ENCODE measurements at regions not wholly inside any gene's neighbourhood (a gene's known extent, or its start where the extent isn't known, plus 50 kb on each side); places are given as distances from the start of the nearest gene placed in this dataset.

DNA sequence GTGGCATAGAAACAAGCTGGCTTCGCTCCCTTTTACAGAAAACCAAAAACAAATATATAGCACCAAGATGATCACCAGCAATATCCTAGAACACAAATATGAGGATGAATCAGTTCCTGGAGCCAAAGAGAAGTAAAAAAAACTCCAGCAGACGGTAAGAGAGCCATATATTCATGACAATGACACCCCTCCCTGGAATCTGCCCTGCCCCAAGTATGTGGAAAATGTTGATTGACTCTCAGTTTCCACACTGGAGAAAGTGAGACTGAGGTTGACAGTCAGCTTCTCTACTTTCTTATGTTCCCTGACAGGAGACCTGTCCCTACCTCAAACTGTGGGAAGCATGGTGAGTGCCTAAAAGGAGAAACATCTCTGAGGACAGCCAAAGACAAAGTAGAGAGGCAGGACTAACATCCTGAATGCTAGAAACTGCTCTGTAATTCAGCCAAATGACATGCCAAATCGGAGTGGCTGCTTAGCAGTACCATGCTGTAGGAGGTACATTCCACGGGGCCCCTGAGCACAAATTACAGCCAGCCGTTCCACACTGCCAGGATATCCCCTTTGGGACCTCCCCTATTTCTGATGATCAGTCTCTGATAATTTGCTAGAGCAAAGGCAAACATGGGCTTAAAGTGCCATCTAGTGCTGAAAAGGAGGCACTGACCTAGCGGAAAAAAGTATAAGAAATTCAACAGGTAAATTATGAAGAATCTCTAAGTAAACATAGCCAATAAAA lies 424.0 kb upstream of the RGMB start:
- TF ChIP-seq RAD21 (IDR thresholded peaks at IDR 0.05) (peak; percentile 10 to 20), NR2F2 (IDR thresholded peaks at IDR 0.05) (no peak)
- DNase-seq (ENCODE audit: low spot score) = no peak
- Histone ChIP-seq H3K9ac (ENCODE audit: low read depth in 1 of 2, low read length in 2 of 2) (no peak overlapping the region), H3K4me1 (ENCODE audit: control insufficient read depth in 4 of 4, insufficient read depth in 4 of 4, low read length in 3 of 4) (no peaks in the 10 kb centered on the region), H3K27ac (ENCODE audit: low read depth in 1 of 2, low read length in 2 of 2) (no peak overlapping the region), H3K36me3 (ENCODE audit: control insufficient read depth in 4 of 4, insufficient read depth in 3 of 4, low read depth in 1 of 4, low read length in 3 of 4) (no peaks in the 10 kb centered on the region), H3K4me3 (ENCODE audit: low read depth in 1 of 3, low read length in 3 of 3) (no peak overlapping the region), H3K9me3 (ENCODE audit: control insufficient read depth in 4 of 4, low read length in 3 of 4) (peaks cover 0 to 12% (median 2%) of the 10 kb centered on the region in 4 donors), H3K27me3 (ENCODE audit: control insufficient read depth in 4 of 4, insufficient read depth in 4 of 4, low read length in 3 of 4) (peaks cover 0 to 2% (median 0%) of the 10 kb centered on the region in 4 donors)
- WGBS = 82% methylated on average over 6 of the region's 6 CpGs

DNA sequence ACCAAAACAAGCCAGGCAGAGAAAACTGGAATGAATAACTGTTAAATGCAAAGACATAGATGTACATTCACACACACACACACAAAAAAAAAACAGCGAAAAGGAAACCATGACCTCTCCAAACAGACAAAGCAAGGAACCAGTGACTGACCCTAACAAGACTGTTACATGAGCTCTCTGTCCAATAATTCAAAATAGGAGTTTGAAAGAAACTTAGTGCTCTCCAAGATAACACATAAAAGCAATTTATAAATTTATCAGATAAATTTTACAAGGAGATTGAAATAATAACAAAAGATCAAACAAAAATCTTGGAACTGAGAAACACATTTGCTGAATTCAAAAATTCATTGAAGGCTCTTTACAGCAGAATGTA lies 423.5 kb upstream of the RGMB start:
- no peaks in the 10 kb centered on the region for H3K4me1 ChIP-seq (ENCODE audit: control insufficient read depth in 4 of 4, insufficient read depth in 4 of 4, low read length in 3 of 4)
- peaks cover 0 to 12% (median 2%) of the 10 kb centered on the region in 4 donors for H3K9me3 ChIP-seq (ENCODE audit: control insufficient read depth in 4 of 4, low read length in 3 of 4)
- 79% methylated on average over 1 of the region's 1 CpG for WGBS
- no peak overlapping the region for H3K27ac ChIP-seq (ENCODE audit: low read depth in 1 of 2, low read length in 2 of 2)
- no peak for DNase-seq (ENCODE audit: low spot score)
- H3K27me3 ChIP-seq (ENCODE audit: control insufficient read depth in 4 of 4, insufficient read depth in 4 of 4, low read length in 3 of 4) = peaks cover 0 to 2% (median 0%) of the 10 kb centered on the region in 4 donors
- H3K36me3 ChIP-seq (ENCODE audit: control insufficient read depth in 4 of 4, insufficient read depth in 3 of 4, low read depth in 1 of 4, low read length in 3 of 4) = no peaks in the 10 kb centered on the region
- no peak overlapping the region for H3K9ac ChIP-seq (ENCODE audit: low read depth in 1 of 2, low read length in 2 of 2)
- TF ChIP-seq HNF4G (IDR thresholded peaks at IDR 0.05) = no peak
- no peak overlapping the region for H3K4me3 ChIP-seq (ENCODE audit: low read depth in 1 of 3, low read length in 3 of 3)

DNA sequence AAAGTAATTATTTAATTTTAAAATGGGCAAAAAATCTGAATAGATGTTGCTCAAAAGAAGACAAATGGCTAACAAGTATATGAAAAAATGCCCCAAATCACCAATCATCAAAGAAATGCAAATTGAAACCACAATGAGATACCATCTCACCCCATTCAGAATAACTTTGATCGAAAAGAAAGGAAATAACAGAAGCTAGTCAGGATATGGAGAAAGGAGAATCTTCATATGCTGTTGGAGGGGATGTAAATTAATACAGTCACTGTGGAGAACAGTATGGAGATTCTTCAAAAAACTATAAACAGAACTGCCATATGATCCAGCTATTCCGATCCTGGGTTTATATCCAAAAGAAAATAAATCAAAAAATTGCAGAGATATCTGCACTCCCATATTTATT lies 418.5 kb upstream of the RGMB start:
- H3K27me3 ChIP-seq (ENCODE audit: control insufficient read depth in 4 of 4, insufficient read depth in 4 of 4, low read length in 3 of 4) = peaks cover 0 to 2% (median 0%) of the 10 kb centered on the region in 4 donors
- H3K27ac ChIP-seq (ENCODE audit: low read depth in 1 of 2, low read length in 2 of 2) = no peak overlapping the region
- TF ChIP-seq, protein P1, sequence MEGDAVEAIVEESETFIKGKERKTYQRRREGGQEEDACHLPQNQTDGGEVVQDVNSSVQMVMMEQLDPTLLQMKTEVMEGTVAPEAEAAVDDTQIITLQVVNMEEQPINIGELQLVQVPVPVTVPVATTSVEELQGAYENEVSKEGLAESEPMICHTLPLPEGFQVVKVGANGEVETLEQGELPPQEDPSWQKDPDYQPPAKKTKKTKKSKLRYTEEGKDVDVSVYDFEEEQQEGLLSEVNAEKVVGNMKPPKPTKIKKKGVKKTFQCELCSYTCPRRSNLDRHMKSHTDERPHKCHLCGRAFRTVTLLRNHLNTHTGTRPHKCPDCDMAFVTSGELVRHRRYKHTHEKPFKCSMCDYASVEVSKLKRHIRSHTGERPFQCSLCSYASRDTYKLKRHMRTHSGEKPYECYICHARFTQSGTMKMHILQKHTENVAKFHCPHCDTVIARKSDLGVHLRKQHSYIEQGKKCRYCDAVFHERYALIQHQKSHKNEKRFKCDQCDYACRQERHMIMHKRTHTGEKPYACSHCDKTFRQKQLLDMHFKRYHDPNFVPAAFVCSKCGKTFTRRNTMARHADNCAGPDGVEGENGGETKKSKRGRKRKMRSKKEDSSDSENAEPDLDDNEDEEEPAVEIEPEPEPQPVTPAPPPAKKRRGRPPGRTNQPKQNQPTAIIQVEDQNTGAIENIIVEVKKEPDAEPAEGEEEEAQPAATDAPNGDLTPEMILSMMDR (IDR thresholded peaks at IDR 0.05; ENCODE audit: low read depth, low read length, missing input control) = no peak
- no peak for TF ChIP-seq NR2F2 (IDR thresholded peaks at IDR 0.05)
- no peak for TF ChIP-seq SP1 (IDR thresholded peaks at IDR 0.05)
- TF ChIP-seq, protein P2, sequence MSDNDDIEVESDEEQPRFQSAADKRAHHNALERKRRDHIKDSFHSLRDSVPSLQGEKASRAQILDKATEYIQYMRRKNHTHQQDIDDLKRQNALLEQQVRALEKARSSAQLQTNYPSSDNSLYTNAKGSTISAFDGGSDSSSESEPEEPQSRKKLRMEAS (IDR thresholded peaks at IDR 0.05) = no peak
- no peak for TF ChIP-seq YY1 (IDR thresholded peaks at IDR 0.05)
- TF ChIP-seq, protein P3, sequence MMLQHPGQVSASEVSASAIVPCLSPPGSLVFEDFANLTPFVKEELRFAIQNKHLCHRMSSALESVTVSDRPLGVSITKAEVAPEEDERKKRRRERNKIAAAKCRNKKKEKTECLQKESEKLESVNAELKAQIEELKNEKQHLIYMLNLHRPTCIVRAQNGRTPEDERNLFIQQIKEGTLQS (IDR thresholded peaks at IDR 0.05) = no peak
- TF ChIP-seq RXRA (IDR thresholded peaks at IDR 0.05) = no peak
- TF ChIP-seq EGR1 (IDR thresholded peaks at IDR 0.05; ENCODE audit: low read depth in 2 of 2) = no peak
- no peak for TF ChIP-seq RAD21 (IDR thresholded peaks at IDR 0.05)
- no peak for TF ChIP-seq TAF1 (conservative IDR thresholded peaks at IDR 0.05)
- TF ChIP-seq GABPA (IDR thresholded peaks at IDR 0.05 in 1 of 2, conservative IDR thresholded peaks at IDR 0.05 in 1 of 2) = no peak
- TF ChIP-seq, protein P4, sequence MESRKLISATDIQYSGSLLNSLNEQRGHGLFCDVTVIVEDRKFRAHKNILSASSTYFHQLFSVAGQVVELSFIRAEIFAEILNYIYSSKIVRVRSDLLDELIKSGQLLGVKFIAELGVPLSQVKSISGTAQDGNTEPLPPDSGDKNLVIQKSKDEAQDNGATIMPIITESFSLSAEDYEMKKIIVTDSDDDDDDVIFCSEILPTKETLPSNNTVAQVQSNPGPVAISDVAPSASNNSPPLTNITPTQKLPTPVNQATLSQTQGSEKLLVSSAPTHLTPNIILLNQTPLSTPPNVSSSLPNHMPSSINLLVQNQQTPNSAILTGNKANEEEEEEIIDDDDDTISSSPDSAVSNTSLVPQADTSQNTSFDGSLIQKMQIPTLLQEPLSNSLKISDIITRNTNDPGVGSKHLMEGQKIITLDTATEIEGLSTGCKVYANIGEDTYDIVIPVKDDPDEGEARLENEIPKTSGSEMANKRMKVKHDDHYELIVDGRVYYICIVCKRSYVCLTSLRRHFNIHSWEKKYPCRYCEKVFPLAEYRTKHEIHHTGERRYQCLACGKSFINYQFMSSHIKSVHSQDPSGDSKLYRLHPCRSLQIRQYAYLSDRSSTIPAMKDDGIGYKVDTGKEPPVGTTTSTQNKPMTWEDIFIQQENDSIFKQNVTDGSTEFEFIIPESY (IDR thresholded peaks at IDR 0.05) = no peak
- peaks cover 0 to 6% (median under 1%) of the 10 kb centered on the region in 4 donors for H3K9me3 ChIP-seq (ENCODE audit: control insufficient read depth in 4 of 4, low read length in 3 of 4)
- H3K4me1 ChIP-seq (ENCODE audit: control insufficient read depth in 4 of 4, insufficient read depth in 4 of 4, low read length in 3 of 4) = no peaks in the 10 kb centered on the region
- no peak overlapping the region for H3K9ac ChIP-seq (ENCODE audit: low read depth in 1 of 2, low read length in 2 of 2)
- no peaks in the 10 kb centered on the region for H3K36me3 ChIP-seq (ENCODE audit: control insufficient read depth in 4 of 4, insufficient read depth in 3 of 4, low read depth in 1 of 4, low read length in 3 of 4)
- WGBS = 71% methylated on average over 2 of the region's 2 CpGs
- H3K4me3 ChIP-seq (ENCODE audit: low read depth in 1 of 3, low read length in 3 of 3) = no peak overlapping the region
- no peak for DNase-seq (ENCODE audit: low spot score)

Measured in liver (tissue), 8 donors.